ENCODE measurements at regions not wholly inside any gene's neighbourhood (a gene's known extent, or its start where the extent isn't known, plus 50 kb on each side); places are given as distances from the start of the nearest gene placed in this dataset.

DNA sequence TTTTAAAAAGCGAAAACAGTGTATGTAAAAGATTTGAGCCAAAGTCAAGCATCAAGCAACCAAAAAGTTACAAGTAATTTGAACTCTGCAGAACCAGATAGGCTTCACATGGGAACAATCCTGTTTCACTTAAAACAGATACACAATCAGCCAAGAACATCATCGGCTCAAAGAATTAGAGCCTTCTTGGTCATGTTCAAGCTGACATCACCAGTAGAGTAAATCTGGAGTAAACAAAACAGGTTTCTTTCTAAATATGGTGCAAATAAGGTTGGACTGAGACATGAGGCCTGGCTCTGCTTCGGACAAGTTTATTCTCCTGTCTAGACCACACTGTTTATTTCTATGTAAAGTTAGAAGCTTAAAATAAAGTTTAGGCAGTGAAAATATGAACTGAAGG, 116.0 kb downstream of the GMNC start:
- intact Hi-C loops (cut with DNase I): no loop called here
- Histone ChIP-seq H3K27me3 (ENCODE audit: insufficient read depth in 3 of 3, low read length in 2 of 3) (no peaks in the 10 kb centered on the region), H3K4me3 (no peak overlapping the region), H3K36me3 (ENCODE audit: insufficient read depth in 1 of 2, low read depth in 1 of 2) (no peaks in the 10 kb centered on the region), H3K4me1 (no peaks in the 10 kb centered on the region), H3K27ac (no peak overlapping the region), H3K9me3 (no peaks in the 10 kb centered on the region)
- no peak for ATAC-seq
- TF ChIP-seq, protein P1, sequence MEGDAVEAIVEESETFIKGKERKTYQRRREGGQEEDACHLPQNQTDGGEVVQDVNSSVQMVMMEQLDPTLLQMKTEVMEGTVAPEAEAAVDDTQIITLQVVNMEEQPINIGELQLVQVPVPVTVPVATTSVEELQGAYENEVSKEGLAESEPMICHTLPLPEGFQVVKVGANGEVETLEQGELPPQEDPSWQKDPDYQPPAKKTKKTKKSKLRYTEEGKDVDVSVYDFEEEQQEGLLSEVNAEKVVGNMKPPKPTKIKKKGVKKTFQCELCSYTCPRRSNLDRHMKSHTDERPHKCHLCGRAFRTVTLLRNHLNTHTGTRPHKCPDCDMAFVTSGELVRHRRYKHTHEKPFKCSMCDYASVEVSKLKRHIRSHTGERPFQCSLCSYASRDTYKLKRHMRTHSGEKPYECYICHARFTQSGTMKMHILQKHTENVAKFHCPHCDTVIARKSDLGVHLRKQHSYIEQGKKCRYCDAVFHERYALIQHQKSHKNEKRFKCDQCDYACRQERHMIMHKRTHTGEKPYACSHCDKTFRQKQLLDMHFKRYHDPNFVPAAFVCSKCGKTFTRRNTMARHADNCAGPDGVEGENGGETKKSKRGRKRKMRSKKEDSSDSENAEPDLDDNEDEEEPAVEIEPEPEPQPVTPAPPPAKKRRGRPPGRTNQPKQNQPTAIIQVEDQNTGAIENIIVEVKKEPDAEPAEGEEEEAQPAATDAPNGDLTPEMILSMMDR (IDR thresholded peaks at IDR 0.05): no peak
- no peak for DNase-seq
- WGBS, 3 donors: 45 to 53% (median 46%) methylated on average over 3 of the region's 3 CpGs

DNA sequence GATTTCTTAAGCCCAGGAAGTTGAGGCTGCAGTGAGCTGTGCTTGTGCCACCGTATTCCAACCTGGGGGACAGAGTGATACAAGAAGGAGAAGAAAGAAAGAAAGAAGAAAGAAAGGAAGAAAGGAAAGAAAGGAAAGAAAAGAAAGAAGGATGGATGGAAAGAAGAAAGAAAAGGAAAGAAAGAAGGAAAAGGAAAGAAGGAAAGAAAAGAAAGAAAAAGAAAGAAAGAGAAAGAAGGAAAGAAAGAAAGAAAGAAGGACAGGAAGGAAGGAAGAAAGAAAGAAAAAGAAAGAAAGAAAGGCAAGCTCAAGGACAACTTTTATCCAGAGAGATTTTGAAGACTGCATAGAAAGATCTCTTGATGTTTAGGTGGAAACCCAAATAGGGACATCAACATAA, 120.7 kb downstream of the GMNC start:
- intact Hi-C loops (cut with DNase I): no loop called here
- 82 to 89% (median 85%) methylated on average over 1 of the region's 1 CpG for WGBS, 3 donors
- H3K27ac ChIP-seq: no peak overlapping the region
- DNase-seq (no peak), ATAC-seq (no peak)
- no peaks in the 10 kb centered on the region for H3K27me3 ChIP-seq (ENCODE audit: insufficient read depth in 3 of 3, low read length in 2 of 3)
- H3K9me3 ChIP-seq: no peaks in the 10 kb centered on the region
- H3K4me3 ChIP-seq: no peak overlapping the region
- H3K36me3 ChIP-seq (ENCODE audit: insufficient read depth in 1 of 2, low read depth in 1 of 2): no peaks in the 10 kb centered on the region
- H3K4me1 ChIP-seq: no peaks in the 10 kb centered on the region
- TF ChIP-seq, protein P1 (IDR thresholded peaks at IDR 0.05): no peak

DNA sequence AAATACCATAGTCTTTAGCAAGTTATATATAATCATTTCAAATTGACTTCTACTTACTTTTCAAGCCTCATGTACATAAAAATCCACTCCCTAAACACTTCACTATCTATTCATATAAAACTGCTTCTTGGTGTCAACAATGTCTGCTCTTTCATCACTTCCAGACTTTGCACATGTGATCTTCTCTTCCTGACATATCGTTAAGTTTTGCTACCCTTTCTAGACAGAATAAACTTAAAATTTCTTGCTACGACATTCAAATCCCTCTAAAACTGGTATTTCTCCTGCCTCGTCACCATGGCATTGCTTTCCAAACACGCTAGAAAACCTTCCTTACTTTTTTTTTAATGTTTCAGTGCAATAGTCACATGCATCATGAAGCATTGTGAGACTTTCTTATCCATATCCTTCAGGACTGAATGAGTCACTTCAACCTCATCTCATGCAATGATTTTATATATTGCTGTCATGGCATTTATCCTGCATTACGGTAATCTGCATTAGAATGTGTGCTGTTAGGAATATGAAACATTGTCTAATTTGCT, 122.8 kb downstream of the GMNC start:
- H3K36me3 ChIP-seq (ENCODE audit: insufficient read depth in 1 of 2, low read depth in 1 of 2): no peaks in the 10 kb centered on the region
- intact Hi-C loops (cut with DNase I): no loop called here
- no peaks in the 10 kb centered on the region for H3K9me3 ChIP-seq
- WGBS, 3 donors: 78 to 80% (median 79%) methylated on average over 5 of the region's 5 CpGs
- ATAC-seq (no peak), DNase-seq (no peak)
- no peaks in the 10 kb centered on the region for H3K27me3 ChIP-seq (ENCODE audit: insufficient read depth in 3 of 3, low read length in 2 of 3)
- H3K27ac ChIP-seq: no peak overlapping the region
- TF ChIP-seq, protein P1 (IDR thresholded peaks at IDR 0.05): no peak
- no peak overlapping the region for H3K4me3 ChIP-seq
- no peaks in the 10 kb centered on the region for H3K4me1 ChIP-seq

DNA sequence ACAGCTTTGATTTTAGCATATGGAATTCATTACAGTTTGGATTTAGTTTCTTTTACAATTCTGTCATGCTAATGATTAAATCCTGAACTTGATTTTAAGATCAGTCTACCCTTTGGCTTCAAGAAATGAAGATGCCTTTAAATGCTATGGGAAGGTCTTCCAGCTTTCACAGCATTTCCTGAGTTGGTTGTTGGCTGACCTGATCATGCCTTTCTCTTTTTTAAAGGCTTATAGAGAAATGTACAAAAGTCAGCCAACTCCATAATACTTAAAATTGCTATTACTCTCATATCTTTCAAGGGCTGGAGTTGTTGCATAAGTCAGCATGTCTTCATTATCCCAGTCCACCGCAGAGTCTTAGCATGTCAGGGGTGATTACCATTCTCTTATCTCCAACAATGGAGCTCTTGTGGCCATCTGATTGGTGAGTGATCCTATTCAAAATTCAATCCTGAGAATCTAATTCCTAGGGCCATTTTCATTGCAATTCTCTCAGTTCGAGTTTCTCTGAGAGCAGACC, 123.8 kb downstream of the GMNC start:
- TF ChIP-seq, protein P1 (IDR thresholded peaks at IDR 0.05): no peak
- WGBS, 3 donors: 80 to 88% (median 80%) methylated on average over 2 of the region's 2 CpGs
- Histone ChIP-seq H3K9me3 (no peaks in the 10 kb centered on the region), H3K4me3 (no peak overlapping the region), H3K4me1 (no peaks in the 10 kb centered on the region), H3K27me3 (ENCODE audit: insufficient read depth in 3 of 3, low read length in 2 of 3) (no peaks in the 10 kb centered on the region), H3K36me3 (ENCODE audit: insufficient read depth in 1 of 2, low read depth in 1 of 2) (no peaks in the 10 kb centered on the region), H3K27ac (no peak overlapping the region)
- DNase-seq: no peak
- intact Hi-C loops (cut with DNase I): no loop called here
- no peak for ATAC-seq

DNA sequence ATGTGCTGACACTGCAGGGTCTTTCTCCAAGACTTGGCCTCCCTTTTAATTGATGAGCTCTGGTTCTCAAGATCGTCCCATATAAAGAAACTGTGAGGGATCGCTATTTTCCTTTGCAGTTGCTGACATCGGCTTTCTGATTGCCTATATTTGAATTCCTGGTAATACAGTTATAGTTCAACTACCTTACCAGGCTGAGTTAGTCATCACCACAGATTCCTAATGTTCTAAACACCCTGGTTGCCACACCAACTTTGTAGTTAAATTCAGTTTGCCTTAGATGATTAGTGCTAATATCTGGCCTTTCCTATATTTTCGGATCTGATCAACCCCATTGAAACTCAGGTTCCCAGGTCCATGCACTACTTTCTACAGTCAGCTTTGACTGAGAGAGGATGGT, 125.0 kb downstream of the GMNC start:
- intact Hi-C loops (cut with DNase I): no loop called here
- Histone ChIP-seq H3K36me3 (ENCODE audit: insufficient read depth in 1 of 2, low read depth in 1 of 2) (no peaks in the 10 kb centered on the region), H3K9me3 (no peaks in the 10 kb centered on the region), H3K27me3 (ENCODE audit: insufficient read depth in 3 of 3, low read length in 2 of 3) (no peaks in the 10 kb centered on the region), H3K27ac (no peak overlapping the region), H3K4me1 (no peaks in the 10 kb centered on the region), H3K4me3 (no peak overlapping the region)
- ATAC-seq (no peak), DNase-seq (no peak)
- TF ChIP-seq, protein P1 (IDR thresholded peaks at IDR 0.05): no peak
- 94 to 96% (median 95%) methylated on average over 4 of the region's 4 CpGs for WGBS, 3 donors
